ENCODE measurements at regions not wholly inside any gene's neighbourhood (a gene's known extent, or its start where the extent isn't known, plus 50 kb on each side); places are given as distances from the start of the nearest gene placed in this dataset.

GRCh38 chr17:69650881-69651280 lies 236.4 kb downstream of the MAP2K6 start:
- Mint-ChIP-seq H3K4me3 (no peak overlapping the region), H3K27ac (no peak overlapping the region)
- CTCF ChIA-PET = no interaction called here

GRCh38 chr17:69651921-69652320 lies 237.4 kb downstream of the MAP2K6 start:
- no peaks in the 10 kb centered on the region for H3K27me3 ChIP-seq (ENCODE audit: insufficient read depth, low read length, poor library complexity, severe bottlenecking)
- no peaks in the 10 kb centered on the region for H3K4me1 ChIP-seq (ENCODE audit: insufficient read depth, low read length)
- H3K4me3 ChIP-seq (ENCODE audit: low read length) = no peak overlapping the region
- no peak overlapping the region for H3K4me3 Mint-ChIP-seq
- no peaks in the 10 kb centered on the region for H3K4me1 Mint-ChIP-seq
- no peaks in the 10 kb centered on the region for H3K9me3 Mint-ChIP-seq
- DNase-seq = no peak
- no peaks in the 10 kb centered on the region for H3K36me3 Mint-ChIP-seq
- H3K27ac Mint-ChIP-seq = no peak overlapping the region
- no peak overlapping the region for H3K27ac ChIP-seq (ENCODE audit: low read depth, low read length)
- H3K9me3 ChIP-seq (ENCODE audit: low read length) = no peaks in the 10 kb centered on the region
- POLR2A ChIA-PET = no interaction called here
- H3K36me3 ChIP-seq (ENCODE audit: insufficient read depth, low read length) = no peaks in the 10 kb centered on the region
- CTCF ChIA-PET = no interaction called here
- H3K27me3 Mint-ChIP-seq = peaks cover 6 to 11% of the 10 kb centered on the region in 2 donors

More at GRCh38 chr17:69650881-69651280, 236.4 kb downstream of the MAP2K6 start:
- no peaks in the 10 kb centered on the region for H3K9me3 ChIP-seq (ENCODE audit: low read length)
- Mint-ChIP-seq H3K9me3 (no peaks in the 10 kb centered on the region), H3K4me1 (no peaks in the 10 kb centered on the region), H3K27me3 (peaks cover 6 to 11% of the 10 kb centered on the region in 2 donors), H3K36me3 (no peaks in the 10 kb centered on the region)
- no peak overlapping the region for H3K4me3 ChIP-seq (ENCODE audit: low read length)
- H3K27me3 ChIP-seq (ENCODE audit: insufficient read depth, low read length, poor library complexity, severe bottlenecking) = no peaks in the 10 kb centered on the region
- no peak for DNase-seq
- no peak overlapping the region for H3K27ac ChIP-seq (ENCODE audit: low read depth, low read length)
- H3K4me1 ChIP-seq (ENCODE audit: insufficient read depth, low read length) = no peaks in the 10 kb centered on the region
- H3K36me3 ChIP-seq (ENCODE audit: insufficient read depth, low read length) = no peaks in the 10 kb centered on the region
- POLR2A ChIA-PET = no interaction called here

GRCh38 chr17:69654981-69655855 lies 240.7 kb downstream of the MAP2K6 start:
- ChIA-PET CTCF (no interaction called here), POLR2A (no interaction called here)
- Histone ChIP-seq H3K27me3 (ENCODE audit: insufficient read depth, low read length, poor library complexity, severe bottlenecking) (no peaks in the 10 kb centered on the region), H3K4me1 (ENCODE audit: insufficient read depth, low read length) (no peaks in the 10 kb centered on the region), H3K36me3 (ENCODE audit: insufficient read depth, low read length) (no peaks in the 10 kb centered on the region), H3K9me3 (ENCODE audit: low read length) (no peaks in the 10 kb centered on the region), H3K27ac (ENCODE audit: low read depth, low read length) (no peak overlapping the region), H3K4me3 (ENCODE audit: low read length) (no peak overlapping the region)
- H3K9me3 Mint-ChIP-seq = peaks cover 0 to 4% (median 0%) of the 10 kb centered on the region in 5 donors
- no peak overlapping the region for H3K27ac Mint-ChIP-seq
- no peak for DNase-seq
- no peaks in the 10 kb centered on the region for H3K4me1 Mint-ChIP-seq
- H3K4me3 Mint-ChIP-seq = no peak overlapping the region
- H3K36me3 Mint-ChIP-seq = no peaks in the 10 kb centered on the region
- peaks cover 6 to 11% of the 10 kb centered on the region in 2 donors for H3K27me3 Mint-ChIP-seq

GRCh38 chr17:69655902-69656301 lies 241.4 kb downstream of the MAP2K6 start:
- Mint-ChIP-seq H3K9me3 (peaks cover 0 to 4% (median 0%) of the 10 kb centered on the region in 5 donors), H3K36me3 (no peaks in the 10 kb centered on the region), H3K4me3 (no peak overlapping the region), H3K27ac (no peak overlapping the region), H3K4me1 (no peaks in the 10 kb centered on the region), H3K27me3 (peaks cover 6 to 13% of the 10 kb centered on the region in 2 donors)
- ChIA-PET CTCF (no interaction called here), POLR2A (no interaction called here)
- Histone ChIP-seq H3K4me3 (ENCODE audit: low read length) (no peak overlapping the region), H3K9me3 (ENCODE audit: low read length) (no peaks in the 10 kb centered on the region), H3K27ac (ENCODE audit: low read depth, low read length) (no peak overlapping the region), H3K36me3 (ENCODE audit: insufficient read depth, low read length) (no peaks in the 10 kb centered on the region), H3K27me3 (ENCODE audit: insufficient read depth, low read length, poor library complexity, severe bottlenecking) (no peaks in the 10 kb centered on the region), H3K4me1 (ENCODE audit: insufficient read depth, low read length) (no peaks in the 10 kb centered on the region)
- DNase-seq = no peak

- POLR2A ChIA-PET = no interaction called here
- DNase-seq = no peak
- H3K4me1 Mint-ChIP-seq = no peaks in the 10 kb centered on the region
- H3K4me3 ChIP-seq (ENCODE audit: low read length) = no peak overlapping the region
- no peaks in the 10 kb centered on the region for H3K4me1 ChIP-seq (ENCODE audit: insufficient read depth, low read length)
- no peak overlapping the region for H3K27ac ChIP-seq (ENCODE audit: low read depth, low read length)
- H3K27ac Mint-ChIP-seq = no peak overlapping the region
- H3K9me3 Mint-ChIP-seq = peaks cover 0 to 6% (median 3%) of the 10 kb centered on the region in 5 donors
- H3K9me3 ChIP-seq (ENCODE audit: low read length) = no peaks in the 10 kb centered on the region
- no peaks in the 10 kb centered on the region for H3K36me3 Mint-ChIP-seq
- H3K36me3 ChIP-seq (ENCODE audit: insufficient read depth, low read length) = no peaks in the 10 kb centered on the region
- H3K27me3 Mint-ChIP-seq = no peaks in the 10 kb centered on the region
- CTCF ChIA-PET = no interaction called here
- no peaks in the 10 kb centered on the region for H3K27me3 ChIP-seq (ENCODE audit: insufficient read depth, low read length, poor library complexity, severe bottlenecking)
- no peak overlapping the region for H3K4me3 Mint-ChIP-seq
These were observed 255.1 kb downstream of the MAP2K6 start for GRCh38 chr17:69669441-69670178.

- no peaks in the 10 kb centered on the region for H3K4me1 ChIP-seq (ENCODE audit: insufficient read depth, low read length)
These were observed 258.4 kb downstream of the MAP2K6 start for GRCh38 chr17:69672924-69673323.

GRCh38 chr17:69677130-69677529 lies 262.6 kb downstream of the MAP2K6 start:
- Histone ChIP-seq H3K9me3 (ENCODE audit: low read length) (no peaks in the 10 kb centered on the region), H3K4me3 (ENCODE audit: low read length) (no peak overlapping the region), H3K4me1 (ENCODE audit: insufficient read depth, low read length) (no peaks in the 10 kb centered on the region), H3K27me3 (ENCODE audit: insufficient read depth, low read length, poor library complexity, severe bottlenecking) (no peaks in the 10 kb centered on the region), H3K27ac (ENCODE audit: low read depth, low read length) (no peak overlapping the region), H3K36me3 (ENCODE audit: insufficient read depth, low read length) (no peaks in the 10 kb centered on the region)
- POLR2A ChIA-PET = no interaction called here
- no peak overlapping the region for H3K4me3 Mint-ChIP-seq
- H3K36me3 Mint-ChIP-seq = no peaks in the 10 kb centered on the region
- H3K27ac Mint-ChIP-seq = no peak overlapping the region
- no peak for DNase-seq
- no peaks in the 10 kb centered on the region for H3K4me1 Mint-ChIP-seq
- CTCF ChIA-PET = no interaction called here
- H3K9me3 Mint-ChIP-seq = peaks cover 0 to 6% (median 3%) of the 10 kb centered on the region in 5 donors
- H3K27me3 Mint-ChIP-seq = no peaks in the 10 kb centered on the region

More at GRCh38 chr17:69672924-69673323, 258.4 kb downstream of the MAP2K6 start:
- no peaks in the 10 kb centered on the region for H3K9me3 ChIP-seq (ENCODE audit: low read length)
- no peak overlapping the region for H3K27ac Mint-ChIP-seq
- H3K9me3 Mint-ChIP-seq = peaks cover 0 to 6% (median 3%) of the 10 kb centered on the region in 5 donors
- no peaks in the 10 kb centered on the region for H3K27me3 Mint-ChIP-seq
- DNase-seq = no peak
- H3K4me3 Mint-ChIP-seq = no peak overlapping the region
- H3K36me3 ChIP-seq (ENCODE audit: insufficient read depth, low read length) = no peaks in the 10 kb centered on the region
- H3K27ac ChIP-seq (ENCODE audit: low read depth, low read length) = no peak overlapping the region
- H3K4me3 ChIP-seq (ENCODE audit: low read length) = no peak overlapping the region
- H3K27me3 ChIP-seq (ENCODE audit: insufficient read depth, low read length, poor library complexity, severe bottlenecking) = no peaks in the 10 kb centered on the region
- H3K4me1 Mint-ChIP-seq = no peaks in the 10 kb centered on the region
- CTCF ChIA-PET = no interaction called here
- no peaks in the 10 kb centered on the region for H3K36me3 Mint-ChIP-seq
- POLR2A ChIA-PET = no interaction called here

- Mint-ChIP-seq H3K9me3 (peaks cover 0 to 4% (median 3%) of the 10 kb centered on the region in 5 donors), H3K27me3 (peaks cover 0 to 2% of the 10 kb centered on the region in 2 donors), H3K27ac (no peak overlapping the region), H3K4me1 (no peaks in the 10 kb centered on the region), H3K4me3 (no peak overlapping the region), H3K36me3 (no peaks in the 10 kb centered on the region)
- no peaks in the 10 kb centered on the region for H3K9me3 ChIP-seq (ENCODE audit: low read length)
- no peaks in the 10 kb centered on the region for H3K36me3 ChIP-seq (ENCODE audit: insufficient read depth, low read length)
- POLR2A ChIA-PET = no interaction called here
- H3K4me3 ChIP-seq (ENCODE audit: low read length) = no peak overlapping the region
- CTCF ChIA-PET = no interaction called here
- no peak for DNase-seq
- no peak overlapping the region for H3K27ac ChIP-seq (ENCODE audit: low read depth, low read length)
- H3K27me3 ChIP-seq (ENCODE audit: insufficient read depth, low read length, poor library complexity, severe bottlenecking) = no peaks in the 10 kb centered on the region
- H3K4me1 ChIP-seq (ENCODE audit: insufficient read depth, low read length) = no peaks in the 10 kb centered on the region
These were observed 263.7 kb downstream of the MAP2K6 start for GRCh38 chr17:69678206-69678605.
